ENCODE measurements at regions not wholly inside any gene's neighbourhood (a gene's known extent, or its start where the extent isn't known, plus 50 kb on each side); places are given as distances from the start of the nearest gene placed in this dataset.

GRCh38 chr21:26684889-26685288, 111.8 kb upstream of the CYYR1 start:
- Mint-ChIP-seq H3K4me3 (no peak overlapping the region), H3K27ac (no peak overlapping the region), H3K9me3 (ENCODE audit: insufficient read depth) (peaks cover 9% of the 10 kb centered on the region), H3K27me3 (no peaks in the 10 kb centered on the region), H3K4me1 (peaks cover 4% of the 10 kb centered on the region)
- H2AFZ ChIP-seq (ENCODE audit: insufficient read depth, low read depth, low read length, poor library complexity, severe bottlenecking) = no peak overlapping the region
- intact Hi-C loops (cut with micrococcal nuclease) = no loop called here
- H3K36me3 ChIP-seq (replicated peaks in 1 of 2; ENCODE audit: control extremely low read depth in 1 of 2, control insufficient read depth in 1 of 2, extremely low read depth in 1 of 2, insufficient read depth in 2 of 2, low read length in 1 of 2) = no peaks in the 10 kb centered on the region
- H3K79me2 ChIP-seq (ENCODE audit: control insufficient read depth, insufficient read depth, low read length) = no peaks in the 10 kb centered on the region
- no peak overlapping the region for H3K4me2 ChIP-seq (replicated peaks; ENCODE audit: low read depth, low read length, poor library complexity, severe bottlenecking)
- peaks cover 2 to 7% (median 4%) of the 10 kb centered on the region in 3 donors for H3K9me3 ChIP-seq (ENCODE audit: control extremely low read depth in 1 of 3, control insufficient read depth in 2 of 3, insufficient read depth in 1 of 3, low read length in 2 of 3)
- H3K9ac ChIP-seq (ENCODE audit: low read length) = no peak overlapping the region
- H3K27ac ChIP-seq (ENCODE audit: low read length in 2 of 2) = no peak overlapping the region
- no peak overlapping the region for H3K4me3 ChIP-seq (ENCODE audit: control extremely low read depth in 1 of 5, extremely low read depth in 1 of 5, insufficient read depth in 1 of 5, low read depth in 2 of 5, low read length in 4 of 5)
- POLR2A ChIA-PET = no interaction called here
- TF ChIP-seq CTCF (IDR thresholded peaks at IDR 0.05) (no peak), EZH2 (IDR thresholded peaks at IDR 0.05; ENCODE audit: borderline replicate concordance, insufficient read depth, low read depth, low read length, poor library complexity, severe bottlenecking) (no peak)
- WGBS (ENCODE audit: insufficient coverage) = no CpG with 5 or more reads among the region's 4 CpGs
- ATAC-seq (ENCODE audit: low read depth) = no peak
- H4K20me1 ChIP-seq (ENCODE audit: control insufficient read depth, insufficient read depth, low read length, poor library complexity, severe bottlenecking) = no peaks in the 10 kb centered on the region
- H3K27me3 ChIP-seq (replicated peaks in 1 of 4; ENCODE audit: control extremely low read depth in 1 of 4, control insufficient read depth in 3 of 4, insufficient read depth in 4 of 4, low read length in 3 of 4) = no peaks in the 10 kb centered on the region
- DNase-seq = no peak
- H3K4me1 ChIP-seq (ENCODE audit: control insufficient read depth in 2 of 2, insufficient read depth in 2 of 2, low read length in 2 of 2) = peaks cover 0 to 3% of the 10 kb centered on the region in 2 donors
- CTCF ChIA-PET = no interaction called here

GRCh38 chr21:26683996-26684395, 110.9 kb upstream of the CYYR1 start:
- no peak overlapping the region for H2AFZ ChIP-seq (ENCODE audit: insufficient read depth, low read depth, low read length, poor library complexity, severe bottlenecking)
- no peak overlapping the region for H3K27ac ChIP-seq (ENCODE audit: low read length in 2 of 2)
- no peaks in the 10 kb centered on the region for H3K27me3 ChIP-seq (replicated peaks in 1 of 4; ENCODE audit: control extremely low read depth in 1 of 4, control insufficient read depth in 3 of 4, insufficient read depth in 4 of 4, low read length in 3 of 4)
- intact Hi-C loops (cut with micrococcal nuclease) = no loop called here
- no peak overlapping the region for H3K9ac ChIP-seq (ENCODE audit: low read length)
- peaks cover 9% of the 10 kb centered on the region for H3K9me3 Mint-ChIP-seq (ENCODE audit: insufficient read depth)
- no peaks in the 10 kb centered on the region for H3K27me3 Mint-ChIP-seq
- no peak overlapping the region for H3K27ac Mint-ChIP-seq
- POLR2A ChIA-PET = no interaction called here
- peaks cover 0 to 4% (median 3%) of the 10 kb centered on the region in 3 donors for H3K9me3 ChIP-seq (ENCODE audit: control extremely low read depth in 1 of 3, control insufficient read depth in 2 of 3, insufficient read depth in 1 of 3, low read length in 2 of 3)
- H3K36me3 ChIP-seq (replicated peaks in 1 of 2; ENCODE audit: control extremely low read depth in 1 of 2, control insufficient read depth in 1 of 2, extremely low read depth in 1 of 2, insufficient read depth in 2 of 2, low read length in 1 of 2) = no peaks in the 10 kb centered on the region
- no CpG with 5 or more reads among the region's 2 CpGs for WGBS (ENCODE audit: insufficient coverage)
- no peaks in the 10 kb centered on the region for H4K20me1 ChIP-seq (ENCODE audit: control insufficient read depth, insufficient read depth, low read length, poor library complexity, severe bottlenecking)
- CTCF ChIA-PET = no interaction called here
- ATAC-seq (ENCODE audit: low read depth) (no peak), DNase-seq (no peak)
- H3K4me3 Mint-ChIP-seq = no peak overlapping the region
- H3K4me2 ChIP-seq (replicated peaks; ENCODE audit: low read depth, low read length, poor library complexity, severe bottlenecking) = no peak overlapping the region
- H3K4me1 Mint-ChIP-seq = peaks cover 4% of the 10 kb centered on the region
- no peaks in the 10 kb centered on the region for H3K79me2 ChIP-seq (ENCODE audit: control insufficient read depth, insufficient read depth, low read length)
- no peak for TF ChIP-seq CTCF (IDR thresholded peaks at IDR 0.05)
- no peak for TF ChIP-seq EZH2 (IDR thresholded peaks at IDR 0.05; ENCODE audit: borderline replicate concordance, insufficient read depth, low read depth, low read length, poor library complexity, severe bottlenecking)
- no peak overlapping the region for H3K4me3 ChIP-seq (ENCODE audit: control extremely low read depth in 1 of 5, extremely low read depth in 1 of 5, insufficient read depth in 1 of 5, low read depth in 2 of 5, low read length in 4 of 5)
- peaks cover 0 to 3% of the 10 kb centered on the region in 2 donors for H3K4me1 ChIP-seq (ENCODE audit: control insufficient read depth in 2 of 2, insufficient read depth in 2 of 2, low read length in 2 of 2)

Measured in B cell (primary cell).